CD4-positive, alpha-beta T cell treated with Interleukin-2 at 100 ng/mL for 4 hours (primary cell): ENCODE measurements at regions not wholly inside any gene's neighbourhood (a gene's known extent, or its start where the extent isn't known, plus 50 kb on each side); places are given as distances from the start of the nearest gene placed in this dataset.
"Not testable (repeated sequence)": the region's sequence is repeated elsewhere in the genome, so short reads cannot be mapped to it uniquely, and the experiment has no call there.

Experiments used
- DNase-seq: peaks from one replicate; pipeline ENCODE4 v3.0.0-alpha.2; 2020; ENCODE audit warnings: low spot score

- DNase-seq: peak; percentile 46
These were observed 61.1 kb upstream of the VAMP7 start for GRCh38 chrX:155819966-155820491.

GRCh38 chrX:155819525-155819924 is 61.6 kb upstream of the VAMP7 start:
- DNase-seq: no peak

GRCh38 chrX:155814391-155814790 is 66.8 kb upstream of the VAMP7 start:
- DNase-seq: not testable (repeated sequence)

- no peak for DNase-seq
These were observed 101.3 kb upstream of the VAMP7 start for GRCh38 chrX:155779831-155780230.

GRCh38 chrX:155778844-155779553 is 102.1 kb upstream of the VAMP7 start:
- no peak for DNase-seq

GRCh38 chrX:155774387-155774786 is 106.8 kb upstream of the VAMP7 start:
- no peak for DNase-seq

GRCh38 chrX:155767876-155768769 is 113.0 kb upstream of the VAMP7 start:
- no peak for DNase-seq

GRCh38 chrX:155767051-155767875 is 113.9 kb upstream of the VAMP7 start:
- peak; percentile 44 for DNase-seq

- no peak for DNase-seq
These were observed 114.8 kb upstream of the VAMP7 start for GRCh38 chrX:155766321-155766720.

- DNase-seq: no peak
These were observed 120.0 kb upstream of the VAMP7 start for GRCh38 chrX:155761185-155761584.

GRCh38 chrX:155757046-155757759 is 123.9 kb upstream of the VAMP7 start:
- DNase-seq: no peak

GRCh38 chrX:155755706-155756337 is 125.3 kb upstream of the VAMP7 start:
- no peak for DNase-seq

- no peak for DNase-seq
These were observed 130.0 kb upstream of the VAMP7 start for GRCh38 chrX:155751131-155751530.

- DNase-seq: no peak
These were observed 133.6 kb upstream of the VAMP7 start for GRCh38 chrX:155747520-155747919.

GRCh38 chrX:155745792-155746191 is 133.0 kb upstream of the TMLHE start:
- DNase-seq: no peak

- DNase-seq: no peak
These were observed 131.8 kb upstream of the TMLHE start for GRCh38 chrX:155744534-155744933.

- DNase-seq: not testable (repeated sequence)
These were observed 115.6 kb upstream of the TMLHE start for GRCh38 chrX:155728335-155728734.

GRCh38 chrX:155718972-155719586 is 106.3 kb upstream of the TMLHE start:
- DNase-seq: no peak

GRCh38 chrX:155715141-155715540 is 102.4 kb upstream of the TMLHE start:
- DNase-seq: no peak

GRCh38 chrX:155695419-155695818 is 82.7 kb upstream of the TMLHE start:
- DNase-seq: no peak

GRCh38 chrX:155694649-155695048 is 81.9 kb upstream of the TMLHE start:
- no peak for DNase-seq
